Right lobe of liver (tissue), 6 donors: ENCODE measurements at regions not wholly inside any gene's neighbourhood (a gene's known extent, or its start where the extent isn't known, plus 50 kb on each side); places are given as distances from the start of the nearest gene placed in this dataset.

Experiments
- ATAC-seq, 4 donors: fragments of 200-7000 bp; cut with Tn5 transposase; one replicate each; pipeline ENCODE4 v1.9.1; 2020; ENCODE audit warnings: mild to moderate bottlenecking in 4 of 4, moderate library complexity in 4 of 4
- DNase-seq, 3 donors: peaks; one replicate each; pipeline ENCODE4 v3.0.0-alpha.2; 2020
- H3K27ac ChIP-seq, 3 donors: fragments of 200-600 bp; one replicate each; pipeline ENCODE4 v1.8.0; 2022
- H3K27me3 ChIP-seq, 2 donors: fragments of 200-600 bp; one replicate each; pipeline ENCODE4 v1.8.0; 2022
- H3K36me3 ChIP-seq, 4 donors: fragments of 200-600 bp; sonication (generic) in 1 of 4; one replicate each; pipeline versions ENCODE4 v1.5.1 to v1.8.0; 2017 to 2022; ENCODE audit warnings: control low read depth in 1 of 4
- H3K4me1 ChIP-seq, 4 donors: fragments of 200-600 bp; sonication (generic) in 1 of 4; one replicate each; pipeline versions ENCODE4 v1.5.1 to v1.8.0; 2017 to 2022; ENCODE audit warnings: control low read depth in 1 of 4
- H3K4me3 ChIP-seq, 3 donors: fragments of 200-600 bp; one replicate each; pipeline ENCODE4 v1.8.0; 2022
- H3K9me3 ChIP-seq, 4 donors: fragments of 200-600 bp; sonication (generic) in 1 of 4; one replicate each; pipeline versions ENCODE4 v1.5.1 to v1.8.0; 2017 to 2022; ENCODE audit warnings: control low read depth in 1 of 4
- POLR2A ChIP-seq: fragments of 450-650 bp; IDR thresholded peaks from one replicate; pipeline ENCODE4 v1.6.1; 2017; ENCODE audit warnings: antibody characterized with exemption, mild to moderate bottlenecking
- WGBS: methylation state at CpG from one replicate; pipeline ENCODE4 v1.1.6; 2018; ENCODE audit warnings: low coverage, low lambda C conversion rate; ENCODE audit not compliant: insufficient coverage; ENCODE audit errors: missing lambda C conversion rate; 5-methylcytosine and 5-hydroxymethylcytosine counted together
- intact Hi-C, 2 donors: fragments of 100-400 bp; cut with DNase I; formaldehyde crosslinking; loops; one replicate each; pipeline versions ENCODE4 v1.11.2 to v1.14.1; 2022
- TF ChIP-seq, protein P1 (sequence below), 4 donors: fragments of 200-600 bp in 3 of 4; fragments of 450-650 bp in 1 of 4; IDR thresholded peaks; one replicate each; pipeline versions ENCODE4 v1.5.1 to v1.8.0; 2016 to 2022; ENCODE audit warnings: antibody characterized with exemption in 4 of 4, mild to moderate bottlenecking in 2 of 4
- donor health status: DM: no; HTN: yes; CAD: no.
- donor health status: DM: no; HTN: no; CAD: no.
- donor health status: DM: no; HTN: no; CAD: no.
- donor health status: DM: no; HTN: yes; CAD: no.
- donor health status: DM: no; HTN: yes; CAD: no.

DNA sequence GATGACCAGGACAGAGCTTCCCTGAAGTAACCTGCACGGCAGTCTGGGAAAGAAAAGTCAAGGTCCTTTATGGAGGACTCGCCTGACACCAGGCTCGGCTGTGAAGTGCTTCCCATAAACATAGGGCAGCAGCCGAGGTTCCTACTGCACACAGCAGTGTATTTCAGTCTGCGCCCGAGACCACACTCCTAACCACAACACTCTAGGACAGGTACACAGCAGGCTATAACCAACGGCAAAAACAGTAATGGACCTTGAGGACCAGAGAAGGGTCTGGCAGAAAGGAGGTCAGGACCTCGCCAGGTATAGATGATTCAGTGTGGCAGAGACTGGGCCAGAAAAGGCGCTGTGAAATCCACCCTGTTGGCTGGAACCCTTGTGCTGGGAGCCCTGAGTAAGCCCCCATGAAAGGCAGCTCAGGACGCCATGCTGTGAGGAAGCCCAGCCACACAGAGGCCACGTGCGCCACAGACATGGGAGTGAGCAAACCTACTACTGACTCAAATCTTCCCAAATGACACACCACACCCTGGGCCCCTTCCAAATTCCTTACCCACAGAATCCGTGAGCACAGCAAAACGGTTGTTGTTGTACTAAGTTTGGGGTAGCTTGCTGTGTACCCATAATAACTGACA is 129.6 kb upstream of the CST7 start:
- Histone ChIP-seq H3K27ac (no peak overlapping the region), H3K9me3 (no peaks in the 10 kb centered on the region), H3K4me1 (no peaks in the 10 kb centered on the region), H3K27me3 (no peaks in the 10 kb centered on the region), H3K4me3 (no peak overlapping the region), H3K36me3 (no peaks in the 10 kb centered on the region)
- intact Hi-C loops, result no loop called here
- ATAC-seq, result no peak
- WGBS, result 42% methylated on average over 5 of the region's 14 CpGs
- DNase-seq, result no peak
- TF ChIP-seq, protein P1, sequence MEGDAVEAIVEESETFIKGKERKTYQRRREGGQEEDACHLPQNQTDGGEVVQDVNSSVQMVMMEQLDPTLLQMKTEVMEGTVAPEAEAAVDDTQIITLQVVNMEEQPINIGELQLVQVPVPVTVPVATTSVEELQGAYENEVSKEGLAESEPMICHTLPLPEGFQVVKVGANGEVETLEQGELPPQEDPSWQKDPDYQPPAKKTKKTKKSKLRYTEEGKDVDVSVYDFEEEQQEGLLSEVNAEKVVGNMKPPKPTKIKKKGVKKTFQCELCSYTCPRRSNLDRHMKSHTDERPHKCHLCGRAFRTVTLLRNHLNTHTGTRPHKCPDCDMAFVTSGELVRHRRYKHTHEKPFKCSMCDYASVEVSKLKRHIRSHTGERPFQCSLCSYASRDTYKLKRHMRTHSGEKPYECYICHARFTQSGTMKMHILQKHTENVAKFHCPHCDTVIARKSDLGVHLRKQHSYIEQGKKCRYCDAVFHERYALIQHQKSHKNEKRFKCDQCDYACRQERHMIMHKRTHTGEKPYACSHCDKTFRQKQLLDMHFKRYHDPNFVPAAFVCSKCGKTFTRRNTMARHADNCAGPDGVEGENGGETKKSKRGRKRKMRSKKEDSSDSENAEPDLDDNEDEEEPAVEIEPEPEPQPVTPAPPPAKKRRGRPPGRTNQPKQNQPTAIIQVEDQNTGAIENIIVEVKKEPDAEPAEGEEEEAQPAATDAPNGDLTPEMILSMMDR (IDR thresholded peaks at IDR 0.05), result no peak
- no peak for TF ChIP-seq POLR2A

DNA sequence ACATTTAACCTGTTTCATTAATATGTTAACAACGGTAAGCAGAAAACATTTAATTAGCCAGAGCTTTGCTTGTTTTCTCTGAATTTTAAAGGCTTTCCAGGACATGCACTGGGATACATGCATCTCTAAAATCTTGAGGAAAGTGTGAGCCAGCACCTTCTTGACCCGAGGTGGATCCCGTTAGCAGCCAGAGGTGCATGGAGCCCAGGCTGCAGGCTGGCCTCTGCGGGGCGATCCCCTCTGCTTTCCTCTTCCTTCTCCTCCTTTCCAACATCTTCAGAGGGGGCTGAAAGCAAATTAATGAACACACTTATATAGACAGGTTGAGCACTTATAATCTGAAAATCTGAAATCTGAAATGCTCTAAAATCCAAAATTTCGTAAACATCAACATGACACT is 128.7 kb upstream of the CST7 start:
- Histone ChIP-seq H3K36me3 (no peaks in the 10 kb centered on the region), H3K4me1 (no peaks in the 10 kb centered on the region), H3K27me3 (no peaks in the 10 kb centered on the region), H3K4me3 (no peak overlapping the region), H3K27ac (no peak overlapping the region), H3K9me3 (no peaks in the 10 kb centered on the region)
- no peak for DNase-seq
- TF ChIP-seq POLR2A, result no peak
- TF ChIP-seq, protein P1 (IDR thresholded peaks at IDR 0.05), result no peak
- intact Hi-C loops, result no loop called here
- ATAC-seq, result no peak
- WGBS, result 67% methylated on average over 6 of the region's 6 CpGs

DNA sequence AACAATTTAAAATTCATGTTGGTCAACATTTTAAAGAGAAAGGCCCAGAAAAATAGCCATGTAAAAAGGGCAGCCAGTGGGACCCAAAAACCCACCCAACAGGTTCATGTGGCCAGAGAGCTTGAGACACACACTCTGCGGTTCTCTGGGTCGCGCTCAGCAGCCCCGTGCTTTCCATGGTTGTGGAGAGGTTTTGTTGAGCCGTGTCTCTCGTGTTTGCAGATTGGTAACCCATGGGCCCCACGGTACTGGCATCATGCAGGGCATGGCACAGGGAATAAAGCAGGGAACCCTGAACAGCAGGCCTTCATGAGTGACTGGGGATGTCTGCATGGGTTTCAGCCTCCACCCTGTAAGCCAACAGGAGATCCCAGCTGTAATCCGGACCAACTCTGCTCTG is 127.7 kb upstream of the CST7 start:
- Histone ChIP-seq H3K4me1 (no peaks in the 10 kb centered on the region), H3K36me3 (no peaks in the 10 kb centered on the region), H3K27ac (no peak overlapping the region), H3K4me3 (no peak overlapping the region), H3K27me3 (no peaks in the 10 kb centered on the region), H3K9me3 (no peaks in the 10 kb centered on the region)
- no peak for DNase-seq
- TF ChIP-seq, protein P1 (IDR thresholded peaks at IDR 0.05), result no peak
- TF ChIP-seq POLR2A, result no peak
- WGBS, result 76% methylated on average over 3 of the region's 8 CpGs
- ATAC-seq, result no peak
- intact Hi-C loops, result no loop called here

DNA sequence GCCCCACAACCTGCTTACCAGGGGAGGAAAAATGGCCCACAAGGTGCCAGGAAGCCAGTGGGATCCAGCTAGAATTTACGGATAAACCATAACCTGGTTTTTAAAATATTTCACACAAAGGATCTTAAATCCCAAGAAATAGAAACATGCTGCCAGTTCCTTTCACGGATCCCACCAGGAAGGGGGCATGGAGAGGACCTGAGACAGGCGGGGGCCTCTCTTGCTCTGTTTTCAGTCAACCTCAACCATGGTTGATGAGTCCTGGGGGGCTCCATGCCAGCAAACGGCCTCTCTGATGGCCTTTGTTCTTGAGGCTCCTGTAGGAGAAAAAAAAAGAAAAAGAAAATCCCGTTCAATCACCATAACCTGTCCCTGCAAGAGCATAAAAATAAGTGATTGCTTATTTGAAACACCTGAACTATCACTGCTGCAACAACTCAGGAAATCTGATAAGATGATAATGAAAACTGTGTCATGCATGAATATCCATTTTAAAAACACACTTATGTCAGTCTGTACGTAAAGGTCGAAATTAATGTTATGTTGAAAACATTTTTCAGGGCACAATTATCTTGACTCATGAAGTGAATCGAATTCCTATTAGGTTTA is 125.8 kb upstream of the CST7 start:
- Histone ChIP-seq H3K27me3 (no peaks in the 10 kb centered on the region), H3K9me3 (no peaks in the 10 kb centered on the region), H3K36me3 (no peaks in the 10 kb centered on the region), H3K4me1 (no peaks in the 10 kb centered on the region), H3K4me3 (no peak overlapping the region), H3K27ac (no peak overlapping the region)
- intact Hi-C loops, result no loop called here
- TF ChIP-seq, protein P1 (IDR thresholded peaks at IDR 0.05), result no peak
- TF ChIP-seq POLR2A, result no peak
- no peak for DNase-seq
- 67% methylated on average over 8 of the region's 8 CpGs for WGBS
- ATAC-seq, result no peak
